ENCODE measurements at regions not wholly inside any gene's neighbourhood (a gene's known extent, or its start where the extent isn't known, plus 50 kb on each side); places are given as distances from the start of the nearest gene placed in this dataset.

DNA sequence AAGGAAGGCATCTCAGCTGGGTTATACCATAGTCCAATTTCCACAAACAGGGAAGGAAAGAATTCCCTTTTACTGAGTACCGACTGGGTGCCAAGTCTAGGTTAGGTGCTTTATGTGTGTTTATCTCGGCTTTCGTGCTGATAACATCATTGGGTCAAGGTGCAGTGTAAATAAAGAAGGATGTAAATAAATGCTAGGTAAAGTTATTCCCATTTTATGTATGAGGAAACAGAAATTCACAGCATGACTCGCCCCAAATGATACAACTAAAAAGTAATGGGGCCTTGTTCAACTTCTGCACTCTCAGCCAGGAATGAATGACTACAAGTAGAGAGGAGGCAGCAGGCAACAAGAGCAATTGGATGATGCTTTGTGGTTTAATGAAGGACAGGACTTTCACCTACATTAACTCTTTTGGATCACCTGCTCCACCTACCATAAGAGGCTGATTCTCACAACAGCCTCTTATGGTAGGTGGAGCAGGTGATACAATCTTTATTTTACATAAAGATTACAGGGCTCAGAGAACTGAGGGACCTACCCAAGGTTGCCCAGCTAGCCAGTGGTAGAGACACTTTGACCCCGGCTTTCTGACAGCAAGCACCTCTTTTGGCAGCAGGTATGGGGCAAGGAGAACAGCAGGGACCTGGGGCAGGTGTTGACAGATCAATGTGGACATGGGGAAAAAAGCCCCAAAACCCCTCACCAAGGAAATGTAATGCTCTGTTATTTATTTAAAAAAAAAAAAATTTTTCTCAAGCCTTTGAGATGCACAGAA, 213.4 kb upstream of the NUDT4 start:
- intact Hi-C loops (cut with DNase I), result no loop called here
- peaks cover 5% of the 10 kb centered on the region for H3K4me1 ChIP-seq (replicated peaks)
- no peaks in the 10 kb centered on the region for H3K9me3 ChIP-seq
- H3K36me3 ChIP-seq, result no peaks in the 10 kb centered on the region
- no peak overlapping the region for H3K4me3 ChIP-seq
- no peak for TF ChIP-seq POLR2A (IDR thresholded peaks at IDR 0.05)
- TF ChIP-seq, protein P1, sequence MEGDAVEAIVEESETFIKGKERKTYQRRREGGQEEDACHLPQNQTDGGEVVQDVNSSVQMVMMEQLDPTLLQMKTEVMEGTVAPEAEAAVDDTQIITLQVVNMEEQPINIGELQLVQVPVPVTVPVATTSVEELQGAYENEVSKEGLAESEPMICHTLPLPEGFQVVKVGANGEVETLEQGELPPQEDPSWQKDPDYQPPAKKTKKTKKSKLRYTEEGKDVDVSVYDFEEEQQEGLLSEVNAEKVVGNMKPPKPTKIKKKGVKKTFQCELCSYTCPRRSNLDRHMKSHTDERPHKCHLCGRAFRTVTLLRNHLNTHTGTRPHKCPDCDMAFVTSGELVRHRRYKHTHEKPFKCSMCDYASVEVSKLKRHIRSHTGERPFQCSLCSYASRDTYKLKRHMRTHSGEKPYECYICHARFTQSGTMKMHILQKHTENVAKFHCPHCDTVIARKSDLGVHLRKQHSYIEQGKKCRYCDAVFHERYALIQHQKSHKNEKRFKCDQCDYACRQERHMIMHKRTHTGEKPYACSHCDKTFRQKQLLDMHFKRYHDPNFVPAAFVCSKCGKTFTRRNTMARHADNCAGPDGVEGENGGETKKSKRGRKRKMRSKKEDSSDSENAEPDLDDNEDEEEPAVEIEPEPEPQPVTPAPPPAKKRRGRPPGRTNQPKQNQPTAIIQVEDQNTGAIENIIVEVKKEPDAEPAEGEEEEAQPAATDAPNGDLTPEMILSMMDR (IDR thresholded peaks at IDR 0.05), result no peak
- TF ChIP-seq POLR2AphosphoS5 (IDR thresholded peaks at IDR 0.05), result peak; percentile 67
- H3K27ac ChIP-seq, result peak overlapping the region; percentile 15 to 49
- peak; percentile 48 for DNase-seq (ENCODE audit: low spot score)
- 37% methylated on average over 5 of the region's 5 CpGs for WGBS
- H3K27me3 ChIP-seq (replicated peaks; ENCODE audit: insufficient read depth), result no peaks in the 10 kb centered on the region

DNA sequence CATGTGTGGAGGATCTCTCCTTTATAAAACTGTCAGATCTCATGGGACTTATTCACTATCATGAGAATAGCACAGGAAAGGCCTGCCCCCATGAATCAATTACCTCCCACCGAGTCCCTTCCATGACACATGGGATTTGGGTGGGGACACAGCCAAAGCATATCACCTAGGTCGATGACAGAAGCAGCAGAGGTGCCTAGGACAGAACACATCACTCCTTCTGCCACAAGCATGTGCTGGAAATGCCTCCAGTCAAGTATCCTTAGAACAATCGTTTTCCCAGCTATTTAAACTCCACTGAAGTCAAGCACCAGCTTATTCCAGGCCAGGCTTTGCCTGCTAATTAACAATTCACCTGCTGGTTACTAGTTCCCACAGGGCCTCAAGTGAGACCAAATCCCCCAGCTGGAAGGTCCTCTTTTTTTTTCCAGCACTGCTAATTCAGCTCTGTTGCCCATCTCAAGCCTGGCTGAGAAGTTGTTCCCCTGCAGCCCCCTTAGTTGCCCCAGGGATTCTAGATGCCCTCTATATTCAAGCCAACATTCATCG, 212.3 kb upstream of the NUDT4 start:
- no peaks in the 10 kb centered on the region for H3K9me3 ChIP-seq
- peak overlapping the region in 1 of 2 donors; percentile 49 for H3K27ac ChIP-seq
- intact Hi-C loops (cut with DNase I), result no loop called here
- 64% methylated on average over 4 of the region's 4 CpGs for WGBS
- H3K4me3 ChIP-seq, result no peak overlapping the region
- DNase-seq (ENCODE audit: low spot score), result no peak
- H3K36me3 ChIP-seq, result no peaks in the 10 kb centered on the region
- no peaks in the 10 kb centered on the region for H3K27me3 ChIP-seq (replicated peaks; ENCODE audit: insufficient read depth)
- TF ChIP-seq, protein P1 (IDR thresholded peaks at IDR 0.05), result no peak
- no peak for TF ChIP-seq POLR2AphosphoS5 (IDR thresholded peaks at IDR 0.05)
- no peak for TF ChIP-seq POLR2A (IDR thresholded peaks at IDR 0.05)
- peaks cover 5% of the 10 kb centered on the region for H3K4me1 ChIP-seq (replicated peaks)

DNA sequence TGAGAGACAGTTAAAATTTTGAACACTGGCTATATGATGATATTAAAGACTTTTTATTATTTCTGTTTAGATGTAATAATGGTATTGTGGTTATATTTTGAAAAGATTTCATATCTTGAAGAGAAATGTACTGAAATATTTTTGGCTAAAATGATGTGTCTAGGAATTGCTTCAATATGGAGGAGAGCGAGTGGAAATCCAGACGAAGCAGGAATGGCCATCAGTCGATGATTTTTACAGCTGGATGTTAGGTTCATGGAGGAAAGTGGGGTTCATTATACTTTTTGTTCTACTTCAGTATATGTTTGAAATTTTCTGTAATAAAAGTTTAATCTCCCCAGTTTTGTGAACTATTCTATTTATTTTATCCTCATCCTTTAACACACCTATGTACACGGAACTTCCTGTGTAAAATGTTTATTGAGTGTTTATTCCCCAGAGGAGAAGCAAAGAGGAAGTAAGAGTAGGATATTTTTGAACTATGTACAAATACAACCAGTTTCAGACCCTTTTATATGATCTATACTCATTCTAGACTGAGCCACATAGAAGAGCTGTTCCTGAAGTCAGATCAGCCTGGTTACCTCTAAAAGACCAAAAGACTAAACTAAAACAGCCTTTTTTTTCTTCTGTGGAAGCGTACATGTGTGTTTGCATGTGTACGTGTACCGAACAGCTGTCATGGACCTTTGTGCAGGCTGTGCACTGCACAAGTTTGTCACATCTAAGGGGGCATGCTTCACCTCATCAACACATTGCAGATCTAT, 211.0 kb upstream of the NUDT4 start:
- DNase-seq (ENCODE audit: low spot score), result no peak
- 78% methylated on average over 7 of the region's 7 CpGs for WGBS
- no peaks in the 10 kb centered on the region for H3K36me3 ChIP-seq
- no peaks in the 10 kb centered on the region for H3K9me3 ChIP-seq
- intact Hi-C loops (cut with DNase I), result no loop called here
- peaks cover 5% of the 10 kb centered on the region for H3K4me1 ChIP-seq (replicated peaks)
- TF ChIP-seq POLR2A (IDR thresholded peaks at IDR 0.05) (no peak), POLR2AphosphoS5 (IDR thresholded peaks at IDR 0.05) (peak; percentile 18)
- TF ChIP-seq, protein P1 (IDR thresholded peaks at IDR 0.05), result no peak
- no peak overlapping the region for H3K4me3 ChIP-seq
- H3K27me3 ChIP-seq (replicated peaks; ENCODE audit: insufficient read depth), result no peaks in the 10 kb centered on the region
- H3K27ac ChIP-seq, result peak overlapping the region in 1 of 2 donors; percentile 57

DNA sequence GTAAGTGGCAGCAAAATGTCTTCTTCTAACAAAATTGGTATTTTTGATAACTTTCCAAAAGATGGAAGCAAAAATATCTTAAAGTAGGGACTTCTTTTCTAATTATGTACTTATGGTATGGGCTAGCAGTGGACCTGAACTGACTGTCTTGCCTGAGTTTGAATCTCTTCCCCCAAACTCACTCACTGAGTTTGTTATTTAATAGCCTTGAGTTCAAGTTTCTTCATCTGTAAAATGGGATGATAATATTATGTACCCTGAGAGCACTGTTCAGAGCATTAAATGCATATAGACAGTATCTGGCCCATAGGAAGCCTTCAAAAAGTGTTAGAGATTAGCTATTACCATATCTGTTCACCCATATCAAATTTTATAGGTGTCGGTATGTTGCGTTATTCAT, 210.4 kb upstream of the NUDT4 start:
- H3K4me3 ChIP-seq, result no peak overlapping the region
- 20% methylated on average over 2 of the region's 2 CpGs for WGBS
- intact Hi-C loops (cut with DNase I), result no loop called here

More for the DNA sequence above, 210.4 kb upstream of the NUDT4 start:
- H3K4me1 ChIP-seq (replicated peaks), result peaks cover 5% of the 10 kb centered on the region
- no peaks in the 10 kb centered on the region for H3K9me3 ChIP-seq
- no peak for DNase-seq (ENCODE audit: low spot score)
- TF ChIP-seq, protein P1 (IDR thresholded peaks at IDR 0.05), result no peak
- TF ChIP-seq POLR2A (IDR thresholded peaks at IDR 0.05) (no peak), POLR2AphosphoS5 (IDR thresholded peaks at IDR 0.05) (no peak)
- no peaks in the 10 kb centered on the region for H3K36me3 ChIP-seq
- H3K27me3 ChIP-seq (replicated peaks; ENCODE audit: insufficient read depth), result no peaks in the 10 kb centered on the region
- peak overlapping the region; percentile 39 to 57 for H3K27ac ChIP-seq
